Urothelium cell line (cell line): ENCODE measurements at regions not wholly inside any gene's neighbourhood (a gene's known extent, or its start where the extent isn't known, plus 50 kb on each side); places are given as distances from the start of the nearest gene placed in this dataset.
A peak's percentile ranks its signal among the peaks of the same experiment; 100 is the strongest.
"Not testable (repeated sequence)": the region's sequence is repeated elsewhere in the genome, so short reads cannot be mapped to it uniquely, and the experiment has no call there.

Source experiments
- DNase-seq: peaks from one replicate; pipeline ENCODE4 v3.0.0; 2011; ENCODE audit warnings: low spot score, mixed read lengths
- FAIRE-seq: peaks from 2 replicates; lab custom pipeline; 2011; peaks lifted over from hg19 to GRCh38; lab: Jason Lieb, UNC

DNA sequence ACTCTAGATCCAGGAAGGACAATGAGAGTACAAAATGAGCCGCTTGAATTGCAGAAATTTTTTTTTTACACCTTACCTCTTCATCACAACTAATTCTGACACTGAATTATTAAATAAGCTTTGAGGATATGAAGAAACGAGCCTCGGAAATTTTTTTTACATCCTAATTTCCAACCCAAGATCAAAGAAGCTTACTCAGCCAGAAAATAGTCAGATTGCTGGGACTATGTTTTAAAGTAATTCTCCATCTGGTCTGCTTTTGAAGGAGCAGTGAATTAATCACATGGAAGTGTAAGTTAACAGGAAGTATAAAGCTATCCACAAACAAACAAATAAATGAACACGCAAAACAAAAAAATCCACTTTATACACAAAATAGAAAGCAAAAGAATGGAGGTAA is 437.0 kb upstream of the KCNMB2 start:
- FAIRE-seq (no peak), DNase-seq (no peak)

DNA sequence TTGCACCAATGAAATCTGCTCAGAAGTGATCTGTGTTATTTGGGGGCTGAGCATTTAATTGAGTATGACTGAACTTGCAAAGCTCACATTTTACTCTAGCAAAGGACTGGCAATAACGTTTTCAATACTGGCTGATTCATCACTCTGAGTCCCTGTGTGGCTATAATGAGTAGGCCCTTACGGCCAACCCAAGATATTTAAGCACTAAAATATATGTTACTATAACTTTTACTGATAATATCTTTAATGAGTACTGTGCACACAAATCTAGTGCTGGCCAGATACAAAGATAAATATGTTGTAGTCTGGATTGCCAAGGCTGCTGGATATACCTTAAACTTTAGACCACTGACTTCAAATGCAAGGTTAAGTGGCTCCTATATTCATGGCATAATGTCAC is 436.4 kb upstream of the KCNMB2 start:
- no peak for FAIRE-seq
- DNase-seq: no peak

DNA sequence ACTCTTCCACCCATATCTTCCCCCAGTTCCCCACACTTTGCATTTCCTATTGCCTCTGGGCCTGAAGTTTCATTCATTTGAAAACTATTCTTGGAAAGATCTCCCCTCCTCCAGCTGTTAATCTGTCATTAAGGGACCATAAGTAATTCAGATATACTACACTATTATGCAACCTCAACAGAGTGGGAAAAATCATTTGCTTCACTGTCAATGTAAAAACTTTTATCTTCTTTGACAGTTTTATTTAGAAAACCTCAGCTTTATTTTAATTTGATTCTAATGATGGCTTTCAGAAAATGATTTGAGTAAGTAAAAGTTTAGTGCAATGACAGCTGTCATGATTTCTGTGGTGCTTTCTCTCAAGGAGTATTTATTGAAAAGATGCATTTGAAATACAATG is 435.3 kb upstream of the KCNMB2 start:
- DNase-seq (no peak), FAIRE-seq (no peak)

DNA sequence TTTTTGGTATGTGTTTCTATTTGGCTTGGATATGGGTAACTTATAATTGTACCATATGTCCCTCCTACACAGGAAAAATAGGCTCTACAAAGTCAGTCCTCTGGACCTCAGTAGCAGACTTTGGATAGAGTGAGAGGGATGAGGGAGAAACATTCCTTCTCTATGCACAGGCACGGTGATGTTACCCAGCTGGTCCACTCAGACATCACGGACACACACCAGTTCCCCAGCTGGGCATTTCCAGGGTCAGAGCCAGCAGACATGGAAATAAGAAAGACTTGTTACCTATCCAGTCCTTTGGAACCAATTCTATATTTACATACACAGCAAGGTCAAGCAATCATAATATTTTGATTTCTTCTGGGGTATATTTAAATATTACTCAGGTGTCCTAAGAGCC is 433.1 kb upstream of the KCNMB2 start:
- no peak for DNase-seq

DNA sequence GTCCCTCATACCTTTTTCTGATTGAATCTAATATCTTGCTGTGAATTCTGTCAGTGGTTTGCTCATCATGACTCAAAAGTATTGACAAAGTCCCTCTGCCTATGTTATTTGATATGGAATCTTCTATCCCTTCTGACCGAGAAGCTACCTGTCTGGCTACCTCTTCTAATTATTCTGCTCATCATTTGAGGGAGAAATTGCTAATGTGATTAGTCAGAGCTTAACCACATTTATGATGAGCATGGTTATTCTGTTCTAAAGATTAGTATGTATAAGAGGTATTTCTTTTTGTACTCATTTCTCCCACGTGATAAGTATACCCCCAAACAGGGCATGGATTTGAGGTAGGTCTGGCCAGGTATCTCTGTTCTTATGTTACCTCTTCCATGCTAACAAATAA is 428.4 kb upstream of the KCNMB2 start:
- DNase-seq (no peak), FAIRE-seq (no peak)

More for the DNA sequence above, 433.1 kb upstream of the KCNMB2 start:
- no peak for FAIRE-seq

DNA sequence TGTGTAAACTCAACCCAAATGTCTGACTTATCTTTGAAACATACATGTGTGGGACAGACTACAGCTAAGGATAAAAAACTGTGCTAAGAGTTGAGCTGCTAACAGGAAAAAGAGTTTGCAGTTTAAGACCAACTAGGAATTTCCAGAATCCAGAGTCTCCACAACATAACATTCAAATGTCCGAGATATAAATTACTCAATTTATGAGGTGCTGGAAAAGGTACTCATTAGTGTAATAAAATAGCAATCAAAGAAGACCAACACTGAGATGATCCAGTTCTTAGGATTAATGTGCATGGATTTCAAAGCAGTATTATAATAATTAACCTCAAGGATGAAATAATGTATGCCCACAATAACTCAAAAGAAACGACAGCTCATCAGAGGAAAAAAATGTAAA is 426.5 kb upstream of the KCNMB2 start:
- DNase-seq (no peak), FAIRE-seq (no peak)

DNA sequence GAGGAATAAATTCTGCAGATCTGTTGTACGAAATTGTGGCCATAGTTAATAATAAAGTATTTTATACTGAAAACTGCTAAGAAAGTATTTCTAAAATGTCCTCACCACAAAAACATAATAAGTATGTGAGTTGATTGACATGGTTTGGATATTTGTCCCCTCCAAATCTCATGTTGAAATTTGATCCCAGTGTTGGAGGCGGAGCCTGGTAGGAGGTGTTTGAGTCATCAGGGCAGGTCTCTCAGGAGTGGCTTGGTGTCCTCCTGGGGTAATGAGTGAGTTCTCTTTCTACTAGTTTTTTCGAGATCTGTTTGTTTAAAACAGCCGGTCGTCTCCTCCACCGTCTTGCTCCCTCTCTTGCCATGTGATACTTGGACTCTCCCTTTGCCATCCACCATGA is 424.1 kb upstream of the KCNMB2 start:
- DNase-seq: no peak
- no peak for FAIRE-seq

DNA sequence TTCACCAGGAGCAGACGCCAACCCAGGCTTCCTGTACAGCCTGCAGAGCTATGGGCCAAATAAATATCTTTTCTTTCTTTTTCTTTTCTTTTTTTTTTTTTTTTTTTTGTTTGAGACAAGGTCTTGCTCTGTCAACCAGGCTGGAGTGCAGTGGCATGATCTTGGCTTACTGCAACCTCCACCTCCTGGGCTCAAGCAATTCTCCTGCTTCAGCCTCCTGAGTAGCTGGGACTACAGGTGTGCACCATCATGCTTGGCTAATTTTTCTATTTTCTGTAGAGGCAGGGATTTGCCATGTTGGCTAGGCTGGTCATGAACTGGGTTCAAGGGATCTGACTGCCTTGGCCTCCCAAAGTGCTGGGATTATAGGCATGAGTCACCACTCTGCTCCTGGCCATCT is 423.7 kb upstream of the KCNMB2 start:
- not testable (repeated sequence) for FAIRE-seq, DNase-seq

DNA sequence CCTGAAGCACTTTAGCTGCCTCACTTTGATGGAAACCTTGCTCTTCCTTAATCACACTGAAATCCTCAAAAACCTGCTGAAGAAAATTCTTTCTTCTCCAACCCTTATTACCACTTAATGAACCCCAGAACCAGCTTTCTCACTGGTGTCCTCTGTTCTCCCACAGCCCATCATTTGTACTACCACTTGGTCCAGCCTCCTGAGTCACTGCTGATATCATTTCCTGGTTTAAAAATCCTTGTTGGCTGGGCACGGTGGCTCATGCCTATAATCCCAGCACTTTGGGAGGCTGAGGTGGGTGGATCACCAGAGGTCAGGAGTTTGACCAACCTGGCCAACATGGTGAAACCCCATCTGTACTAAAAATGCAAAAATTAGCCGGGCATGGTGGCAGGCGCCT is 418.6 kb upstream of the KCNMB2 start:
- DNase-seq (no peak), FAIRE-seq (no peak)

DNA sequence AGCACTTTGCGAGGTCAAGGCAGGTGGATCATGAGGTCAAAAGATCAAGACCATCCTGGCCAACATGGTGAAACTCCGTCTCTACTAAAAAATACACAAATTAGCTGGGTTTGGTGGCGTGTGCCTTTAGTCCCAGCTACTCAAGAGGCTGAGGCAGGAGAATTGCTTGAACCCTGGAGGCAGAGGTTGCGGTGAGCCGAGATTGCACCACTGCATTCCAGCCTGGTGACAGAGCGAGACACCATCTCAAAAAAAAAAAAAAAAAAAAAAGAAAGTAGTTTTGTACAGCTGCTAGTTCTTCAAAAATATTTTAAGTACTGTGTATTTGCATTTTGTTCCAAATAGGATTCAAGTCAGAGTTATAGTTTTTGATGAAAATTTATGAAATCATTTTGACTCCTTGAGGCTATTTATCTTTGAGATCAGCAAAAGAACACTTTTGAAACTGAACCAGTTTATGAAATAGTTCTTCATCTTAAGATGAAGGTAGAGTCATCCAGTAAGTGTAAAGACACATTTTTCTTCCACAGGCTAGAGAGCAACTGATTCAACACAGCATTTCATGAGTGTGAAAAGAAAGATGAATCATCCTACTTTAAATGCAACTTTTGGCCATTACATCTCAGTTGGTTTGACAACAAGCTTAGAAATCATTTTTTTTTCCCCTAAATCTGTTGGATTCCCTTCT is 416.5 kb upstream of the KCNMB2 start:
- DNase-seq: peak; percentile 20
- FAIRE-seq: not testable (repeated sequence)

DNA sequence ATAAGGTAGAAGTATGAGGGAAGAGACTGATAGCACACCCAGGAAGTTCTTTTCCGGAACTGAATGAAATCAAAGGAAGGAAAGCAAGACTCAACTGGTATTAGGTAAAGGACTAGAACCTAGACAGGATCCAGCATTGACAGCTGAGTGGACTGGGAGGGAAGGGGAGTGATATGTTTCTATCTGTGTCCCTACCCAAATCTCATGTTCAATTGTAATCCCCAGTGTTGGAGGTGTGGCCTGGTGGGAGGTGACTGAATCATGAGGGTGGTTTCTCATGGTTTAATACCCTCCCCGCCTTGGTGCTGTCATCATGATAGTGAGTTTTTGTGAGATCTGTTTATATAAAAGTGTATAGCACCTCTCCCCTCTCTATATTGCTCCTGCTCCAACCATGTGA is 415.9 kb upstream of the KCNMB2 start:
- no peak for FAIRE-seq
- no peak for DNase-seq

DNA sequence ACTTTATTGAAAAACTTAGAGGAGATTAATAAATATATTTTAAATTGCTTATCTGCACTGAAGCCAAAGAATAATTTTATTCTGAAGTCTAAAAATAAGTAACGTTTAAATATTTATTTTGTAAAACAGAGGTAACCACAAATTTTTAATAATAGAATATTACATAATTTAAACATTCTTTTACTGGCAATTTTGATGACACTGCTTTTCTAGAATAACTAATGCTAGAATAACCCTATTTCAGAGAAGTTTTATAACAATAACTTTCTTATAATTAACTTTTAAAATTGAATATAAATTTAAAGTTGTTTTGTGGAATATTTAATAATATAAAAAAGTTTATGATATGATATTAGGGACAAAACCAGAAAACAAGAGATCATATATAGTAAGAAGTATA is 409.6 kb upstream of the KCNMB2 start:
- FAIRE-seq: no peak
- DNase-seq: no peak

DNA sequence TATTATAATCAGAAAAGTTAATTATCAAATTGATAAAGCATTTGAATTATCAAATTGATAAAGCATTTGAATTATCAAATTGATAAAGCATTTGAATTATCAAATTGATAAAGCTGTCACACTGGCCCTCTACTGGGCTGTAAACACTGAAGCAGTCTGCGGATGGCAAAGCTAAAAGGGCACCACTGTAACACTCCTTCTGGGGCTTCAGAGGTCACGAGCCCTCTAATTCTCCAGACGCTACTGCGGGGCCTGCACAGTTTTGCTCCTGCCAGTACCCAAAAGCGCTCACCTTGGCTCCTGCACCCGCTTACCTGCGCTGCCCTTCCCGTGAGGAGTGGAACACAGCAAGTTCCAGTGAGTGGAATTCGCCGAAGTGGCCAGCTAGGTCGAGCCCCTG is 409.0 kb upstream of the KCNMB2 start:
- FAIRE-seq (no peak), DNase-seq (no peak)

DNA sequence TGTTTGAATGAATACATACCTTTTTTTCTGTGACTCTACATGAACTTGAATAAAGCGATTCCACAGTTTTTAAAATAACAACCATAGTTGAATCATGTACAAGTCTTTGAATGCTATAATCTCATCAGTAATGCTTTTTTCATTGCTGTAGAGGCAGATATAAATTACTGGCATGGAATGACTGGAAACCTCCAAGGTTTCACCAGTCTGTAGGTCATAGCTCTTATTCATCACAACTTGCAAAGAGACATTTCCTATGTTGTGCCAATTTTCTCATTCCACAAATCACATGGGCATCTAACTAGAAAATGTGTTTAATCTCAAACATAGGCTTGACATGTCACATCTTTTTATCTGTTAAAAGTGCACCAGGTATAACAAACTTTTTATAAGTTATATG is 407.1 kb upstream of the KCNMB2 start:
- FAIRE-seq: no peak
- DNase-seq: no peak

DNA sequence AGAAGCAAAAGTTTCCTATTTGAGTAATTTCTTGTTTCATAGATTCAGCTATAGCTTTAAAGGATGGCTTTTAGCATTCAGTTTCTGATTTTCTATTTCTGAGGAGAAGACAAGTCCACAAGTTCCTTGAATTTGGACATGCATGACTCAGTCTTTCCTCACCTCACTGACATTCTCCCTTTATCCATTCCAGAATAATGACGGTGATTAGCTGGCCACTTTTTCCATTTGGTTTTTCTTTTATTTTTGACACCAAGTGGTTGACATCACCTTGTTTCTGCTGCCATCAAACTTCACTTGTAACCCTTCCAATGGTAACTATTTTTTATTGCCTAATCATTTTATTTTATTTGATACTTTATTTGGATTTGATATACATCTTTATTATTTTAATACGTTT is 404.4 kb upstream of the KCNMB2 start:
- DNase-seq (no peak), FAIRE-seq (no peak)

DNA sequence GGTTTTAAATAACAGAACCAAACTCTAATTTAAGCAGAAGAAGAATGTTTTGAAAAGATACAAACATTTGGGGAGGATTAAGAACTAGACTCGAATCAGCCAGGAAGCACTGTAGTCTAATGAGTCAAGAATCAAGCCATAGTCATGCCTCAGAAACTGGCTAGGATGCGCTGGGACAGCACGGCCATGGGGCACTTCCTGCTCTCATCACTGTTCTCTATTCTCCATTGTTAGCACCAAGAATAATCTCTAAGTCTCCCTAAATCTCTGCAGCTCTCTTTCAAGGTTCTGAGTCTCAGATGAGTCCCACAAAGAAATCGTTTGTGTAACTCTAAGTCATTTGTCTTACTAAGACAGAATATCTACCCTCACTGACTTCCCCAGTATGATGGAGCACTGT is 399.0 kb upstream of the KCNMB2 start:
- DNase-seq: no peak
- no peak for FAIRE-seq

DNA sequence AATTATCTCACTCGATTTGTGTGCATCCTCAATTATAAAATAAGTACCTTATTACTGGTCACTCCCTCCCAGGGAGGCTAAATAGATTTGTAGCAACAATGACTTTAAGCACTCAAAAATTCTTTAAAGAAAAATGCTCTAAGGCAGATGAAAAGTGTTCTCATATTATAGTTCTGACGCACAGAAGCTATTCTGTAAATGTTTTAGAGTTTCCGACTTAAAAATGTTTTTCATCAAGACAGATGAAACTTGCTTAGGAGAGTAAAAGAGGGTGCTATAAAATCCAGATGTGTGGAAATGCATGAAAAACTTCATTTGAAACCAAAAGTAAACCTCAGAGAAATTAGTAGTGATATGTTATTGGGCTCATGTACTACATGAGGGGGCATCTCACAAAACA is 398.4 kb upstream of the KCNMB2 start:
- no peak for FAIRE-seq
- DNase-seq: no peak

DNA sequence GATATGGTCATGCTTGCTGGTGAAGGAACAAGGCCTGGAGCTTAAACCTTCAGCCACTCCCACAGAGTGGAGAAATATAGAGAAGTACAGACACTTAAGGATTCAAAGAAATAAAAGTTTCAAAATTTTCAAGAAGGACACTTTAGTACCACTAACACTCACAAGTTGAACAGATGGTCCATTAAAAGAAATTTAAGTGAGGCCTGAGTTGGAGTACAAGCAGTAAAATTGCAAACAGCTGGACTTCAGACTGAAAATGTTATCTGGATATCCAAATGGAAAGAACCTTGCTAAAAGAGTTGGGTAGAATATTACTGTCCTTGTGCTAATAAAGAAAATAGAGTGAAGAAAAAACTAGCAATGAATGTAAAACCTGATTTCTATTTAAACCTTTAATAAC is 397.1 kb upstream of the KCNMB2 start:
- FAIRE-seq (no peak), DNase-seq (no peak)

DNA sequence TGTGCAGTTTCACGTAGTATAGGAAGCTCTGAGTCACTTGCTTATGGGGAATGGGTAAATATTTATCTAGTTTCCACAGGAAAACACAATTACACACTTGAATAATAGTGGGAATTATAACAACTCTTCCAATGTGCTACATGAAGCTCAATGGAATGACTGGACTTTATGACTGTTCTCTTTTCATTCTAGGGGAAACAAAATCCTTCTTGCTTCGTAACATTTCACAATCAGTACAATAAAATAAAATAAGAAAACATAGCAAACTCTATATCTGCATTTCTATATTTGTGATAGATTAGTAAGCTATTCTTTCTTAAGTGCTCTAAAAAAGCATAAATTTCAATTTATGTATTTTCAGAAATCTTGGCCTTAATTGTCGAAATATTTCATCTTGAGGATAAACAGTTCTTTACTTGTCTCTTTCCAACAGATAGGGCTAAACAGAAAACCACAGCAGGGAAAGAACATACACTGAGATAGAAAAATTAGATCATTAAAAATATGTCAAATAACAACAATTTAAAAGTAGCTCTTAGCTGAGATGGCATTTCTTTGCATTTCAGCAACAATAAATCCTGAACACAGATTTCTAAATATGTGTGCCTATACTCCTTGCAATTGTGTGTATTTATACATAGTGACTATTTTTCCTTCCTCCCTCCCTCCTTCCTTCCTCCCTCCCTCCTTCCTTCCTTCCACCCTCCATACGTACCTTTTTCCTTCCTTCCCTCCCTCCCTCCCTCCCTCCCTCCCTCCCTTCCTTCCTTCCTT is 395.5 kb upstream of the KCNMB2 start:
- DNase-seq (no peak), FAIRE-seq (no peak)

DNA sequence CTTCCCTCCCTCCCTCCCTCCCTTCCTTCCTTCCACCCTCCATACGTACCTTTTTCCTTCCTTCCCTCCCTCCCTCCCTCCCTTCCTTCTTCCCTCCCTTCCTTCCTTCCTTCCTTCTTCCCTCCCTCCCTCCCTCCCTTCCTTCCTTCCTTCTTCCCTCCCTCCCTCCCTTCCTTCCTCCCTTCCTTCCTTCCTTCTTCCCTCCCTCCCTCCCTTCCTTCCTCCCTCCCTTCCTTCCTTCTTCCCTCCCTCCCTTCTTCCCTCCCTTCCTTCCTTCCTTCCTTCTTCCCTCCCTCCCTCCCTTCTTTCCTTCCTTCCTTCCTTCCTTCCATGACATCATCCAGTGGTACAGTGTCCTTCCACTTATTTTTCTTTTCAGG is 394.9 kb upstream of the KCNMB2 start:
- DNase-seq, FAIRE-seq: not testable (repeated sequence)

DNA sequence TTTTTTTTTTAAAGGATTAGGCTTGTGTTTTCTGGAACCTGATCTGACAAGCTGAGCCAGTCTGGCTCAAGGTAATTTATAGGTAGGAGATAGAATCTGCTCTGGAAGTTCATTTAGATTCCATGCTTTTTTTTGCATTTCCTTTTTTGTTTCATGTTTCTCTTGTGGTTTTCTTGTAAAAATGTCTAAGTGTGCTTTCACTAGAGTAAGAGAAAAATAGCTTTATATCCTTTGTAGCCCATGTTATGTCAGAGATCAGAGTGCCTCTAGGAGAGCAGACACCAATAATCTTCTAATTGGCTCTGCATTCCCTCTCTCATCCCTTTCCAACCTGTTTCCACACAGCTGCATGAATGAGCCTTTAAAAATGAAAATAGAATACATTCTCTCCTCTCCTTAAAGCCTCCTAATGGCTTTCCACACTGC is 389.8 kb upstream of the KCNMB2 start:
- FAIRE-seq (no peak), DNase-seq (no peak)

DNA sequence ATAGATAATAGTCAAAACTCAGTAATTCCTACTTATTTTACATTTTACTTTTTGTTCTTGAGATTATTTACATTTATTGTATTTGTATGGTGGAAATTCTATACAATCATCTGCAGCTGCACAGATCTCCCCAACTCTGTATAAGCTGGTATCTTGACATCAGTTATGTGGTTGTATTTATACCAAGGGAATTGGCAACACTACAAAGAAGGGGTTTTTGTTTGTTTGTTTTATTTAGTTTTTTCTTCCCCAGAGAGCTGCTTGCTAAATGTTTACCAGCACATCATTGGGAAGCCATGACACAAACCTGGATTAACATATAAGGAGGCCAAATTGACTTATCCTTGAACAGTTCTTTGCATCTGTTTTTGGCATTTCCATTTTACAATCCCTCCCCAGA is 389.2 kb upstream of the KCNMB2 start:
- no peak for DNase-seq
- no peak for FAIRE-seq
